ENCODE measurements at regions not wholly inside any gene's neighbourhood (a gene's known extent, or its start where the extent isn't known, plus 50 kb on each side); places are given as distances from the start of the nearest gene placed in this dataset.
"Not testable (repeated sequence)": the region's sequence is repeated elsewhere in the genome, so short reads cannot be mapped to it uniquely, and the experiment has no call there.

DNA sequence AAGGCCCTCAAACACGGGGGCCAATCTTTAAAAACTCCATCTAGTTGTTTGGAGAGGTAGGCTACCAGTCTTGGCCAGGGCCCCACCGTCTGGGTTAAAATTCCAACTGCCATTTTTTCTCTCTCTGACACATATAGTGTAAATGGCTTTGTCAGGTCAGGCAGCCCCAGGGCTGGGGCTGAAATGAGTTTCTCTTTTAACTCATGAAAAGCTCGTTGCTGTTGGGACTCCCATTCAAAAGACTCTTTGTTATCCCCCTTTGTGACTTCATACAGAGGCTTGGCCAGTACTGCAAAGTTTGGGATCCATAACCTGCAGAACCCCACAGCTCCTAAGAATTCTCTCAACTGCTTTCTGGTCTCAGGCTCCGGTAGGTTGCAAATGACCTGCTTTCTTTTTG, 99.4 kb upstream of the SLC1A4 start:
- TF ChIP-seq, protein P1, sequence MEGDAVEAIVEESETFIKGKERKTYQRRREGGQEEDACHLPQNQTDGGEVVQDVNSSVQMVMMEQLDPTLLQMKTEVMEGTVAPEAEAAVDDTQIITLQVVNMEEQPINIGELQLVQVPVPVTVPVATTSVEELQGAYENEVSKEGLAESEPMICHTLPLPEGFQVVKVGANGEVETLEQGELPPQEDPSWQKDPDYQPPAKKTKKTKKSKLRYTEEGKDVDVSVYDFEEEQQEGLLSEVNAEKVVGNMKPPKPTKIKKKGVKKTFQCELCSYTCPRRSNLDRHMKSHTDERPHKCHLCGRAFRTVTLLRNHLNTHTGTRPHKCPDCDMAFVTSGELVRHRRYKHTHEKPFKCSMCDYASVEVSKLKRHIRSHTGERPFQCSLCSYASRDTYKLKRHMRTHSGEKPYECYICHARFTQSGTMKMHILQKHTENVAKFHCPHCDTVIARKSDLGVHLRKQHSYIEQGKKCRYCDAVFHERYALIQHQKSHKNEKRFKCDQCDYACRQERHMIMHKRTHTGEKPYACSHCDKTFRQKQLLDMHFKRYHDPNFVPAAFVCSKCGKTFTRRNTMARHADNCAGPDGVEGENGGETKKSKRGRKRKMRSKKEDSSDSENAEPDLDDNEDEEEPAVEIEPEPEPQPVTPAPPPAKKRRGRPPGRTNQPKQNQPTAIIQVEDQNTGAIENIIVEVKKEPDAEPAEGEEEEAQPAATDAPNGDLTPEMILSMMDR (IDR thresholded peaks at IDR 0.05; ENCODE audit: insufficient read depth, low read depth, low read length), result no peak
- no peak for DNase-seq (ENCODE audit: low read depth)
- H3K4me3 ChIP-seq (ENCODE audit: low read depth, low read length), result no peak overlapping the region

DNA sequence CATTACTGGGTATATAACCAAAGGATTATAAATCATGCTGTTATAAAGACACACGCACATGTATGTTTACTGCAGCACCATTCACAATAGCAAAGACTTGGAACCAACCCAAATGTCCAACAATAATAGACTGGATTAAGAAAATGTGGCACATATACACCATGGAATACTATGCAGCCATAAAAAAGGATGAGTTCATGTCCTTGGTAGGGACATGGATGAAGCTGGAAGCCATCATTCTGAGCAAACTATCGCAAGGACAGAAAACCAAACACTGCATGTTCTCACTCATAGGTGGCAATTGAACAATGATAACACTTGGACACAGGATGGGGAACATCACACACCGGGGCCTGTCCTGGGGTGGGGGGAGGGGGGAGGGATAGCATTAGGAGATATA, 92.6 kb upstream of the SLC1A4 start:
- not testable (repeated sequence) for H3K4me3 ChIP-seq (ENCODE audit: low read depth, low read length); DNase-seq (ENCODE audit: low read depth)

- no peak overlapping the region for H3K4me3 ChIP-seq (ENCODE audit: low read depth, low read length)
- TF ChIP-seq, protein P1 (IDR thresholded peaks at IDR 0.05; ENCODE audit: insufficient read depth, low read depth, low read length), result no peak
- DNase-seq (ENCODE audit: low read depth), result no peak
Measured at GRCh38 chr2:64899081-64899865, 89.9 kb upstream of the SLC1A4 start.

DNA sequence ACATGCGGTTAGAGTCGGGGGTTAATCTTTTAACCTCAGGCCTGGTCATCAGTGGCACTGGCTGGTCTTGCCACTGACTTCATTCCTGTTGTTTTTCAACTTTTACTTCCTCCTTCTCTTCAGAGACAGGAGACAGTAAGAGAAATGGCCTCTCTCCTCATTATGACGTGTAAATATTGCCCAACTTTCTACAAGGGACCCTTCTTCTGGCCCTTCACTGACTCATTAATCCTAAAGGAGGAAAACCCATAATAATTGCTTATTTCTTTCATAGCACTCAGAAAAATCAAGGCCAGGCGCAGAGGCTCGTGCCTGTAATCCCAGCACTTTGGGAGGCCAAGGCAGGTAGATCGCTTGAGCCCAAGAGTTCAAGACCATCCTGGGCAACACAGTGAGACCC, 89.3 kb upstream of the SLC1A4 start:
- H3K4me3 ChIP-seq (ENCODE audit: low read depth, low read length); DNase-seq (ENCODE audit: low read depth): not testable (repeated sequence)

DNA sequence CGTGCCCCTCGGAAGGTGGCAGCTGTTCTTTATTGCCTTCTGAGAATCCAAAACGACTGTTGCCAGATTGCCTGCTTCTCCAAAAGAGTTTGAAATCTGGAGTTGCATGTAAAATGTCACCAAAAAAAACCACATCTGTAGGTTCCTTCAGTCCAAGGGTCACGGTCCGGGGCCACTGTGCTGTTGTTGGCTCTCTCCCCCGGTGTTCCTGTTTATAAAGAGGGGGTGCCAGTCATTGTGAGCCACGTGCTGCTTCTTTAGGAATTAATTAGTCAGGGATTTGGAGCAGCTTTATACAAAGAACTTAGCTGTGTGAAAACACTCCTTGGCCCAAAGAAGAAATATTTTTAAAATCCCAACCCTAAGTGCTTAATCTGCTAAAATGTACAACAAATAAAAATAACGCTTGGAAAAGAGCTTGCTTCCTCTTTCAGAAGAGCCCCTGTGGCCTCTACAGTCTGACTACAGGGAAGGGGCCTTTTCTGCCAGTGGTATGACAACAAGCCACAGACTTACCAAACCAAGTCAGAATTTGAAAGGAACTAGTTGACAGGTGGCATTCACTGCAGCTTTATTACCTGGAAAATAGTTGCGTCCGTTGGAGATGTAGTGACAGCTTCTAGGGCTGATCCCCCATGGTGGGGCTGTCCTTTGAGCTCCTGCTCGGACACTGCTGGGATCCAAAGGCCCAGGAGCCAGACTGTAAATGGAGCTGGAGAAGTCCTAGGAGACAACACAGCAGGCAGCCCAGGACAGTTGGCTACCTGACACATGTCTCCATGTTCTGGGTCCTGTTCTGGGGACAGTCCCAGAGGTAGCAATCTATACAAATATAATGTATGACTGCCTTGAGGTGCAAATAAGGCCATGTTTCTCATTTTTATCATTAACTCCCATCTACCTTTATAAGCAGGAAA, 84.5 kb upstream of the SLC1A4 start:
- DNase-seq (ENCODE audit: low read depth), result no peak
- TF ChIP-seq, protein P1 (IDR thresholded peaks at IDR 0.05; ENCODE audit: insufficient read depth, low read depth, low read length), result no peak
- no peak overlapping the region for H3K4me3 ChIP-seq (ENCODE audit: low read depth, low read length)

GRCh38 chr2:64905338-64906024, 83.7 kb upstream of the SLC1A4 start:
- TF ChIP-seq, protein P1 (IDR thresholded peaks at IDR 0.05; ENCODE audit: insufficient read depth, low read depth, low read length), result no peak
- no peak for DNase-seq (ENCODE audit: low read depth)
- H3K4me3 ChIP-seq (ENCODE audit: low read depth, low read length), result no peak overlapping the region

GRCh38 chr2:64906853-64907536, 82.2 kb upstream of the SLC1A4 start:
- TF ChIP-seq, protein P1 (IDR thresholded peaks at IDR 0.05; ENCODE audit: insufficient read depth, low read depth, low read length), result no peak
- no peak for DNase-seq (ENCODE audit: low read depth)

More at GRCh38 chr2:64906853-64907536, 82.2 kb upstream of the SLC1A4 start:
- no peak overlapping the region for H3K4me3 ChIP-seq (ENCODE audit: low read depth, low read length)

All from fibroblast of villous mesenchyme (primary cell).